HG03039 (cell line): ENCODE measurements at regions not wholly inside any gene's neighbourhood (a gene's known extent, or its start where the extent isn't known, plus 50 kb on each side); places are given as distances from the start of the nearest gene placed in this dataset.
"Not testable (repeated sequence)": the region's sequence is repeated elsewhere in the genome, so short reads cannot be mapped to it uniquely, and the experiment has no call there.

Experiments
- ATAC-seq: cut with Tn5 transposase; IDR thresholded peaks from one replicate; pipeline ENCODE4 v1.9.1; 2021; ENCODE audit warnings: mild to moderate bottlenecking, moderate library complexity; ENCODE audit not compliant: unreplicated experiment

DNA sequence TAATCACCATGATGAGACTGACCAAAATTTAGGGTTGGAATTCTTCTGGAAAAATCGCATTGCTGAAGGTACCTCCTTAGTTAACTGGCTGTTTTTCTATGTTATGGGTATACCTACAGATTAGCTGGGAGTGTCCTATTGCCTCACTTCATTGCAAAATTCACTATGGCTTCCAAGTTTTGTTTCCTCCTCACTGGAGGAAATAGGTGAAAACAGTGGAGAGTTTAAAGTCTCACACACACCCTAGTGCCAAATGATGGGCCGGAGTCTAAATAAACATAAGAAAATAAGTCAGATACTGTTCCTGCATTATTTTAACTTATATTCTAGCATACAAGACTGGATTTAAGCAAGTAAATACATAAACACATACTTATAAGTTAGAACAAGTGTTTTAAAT, 98.2 kb downstream of the AHR start:
- no peak for ATAC-seq

DNA sequence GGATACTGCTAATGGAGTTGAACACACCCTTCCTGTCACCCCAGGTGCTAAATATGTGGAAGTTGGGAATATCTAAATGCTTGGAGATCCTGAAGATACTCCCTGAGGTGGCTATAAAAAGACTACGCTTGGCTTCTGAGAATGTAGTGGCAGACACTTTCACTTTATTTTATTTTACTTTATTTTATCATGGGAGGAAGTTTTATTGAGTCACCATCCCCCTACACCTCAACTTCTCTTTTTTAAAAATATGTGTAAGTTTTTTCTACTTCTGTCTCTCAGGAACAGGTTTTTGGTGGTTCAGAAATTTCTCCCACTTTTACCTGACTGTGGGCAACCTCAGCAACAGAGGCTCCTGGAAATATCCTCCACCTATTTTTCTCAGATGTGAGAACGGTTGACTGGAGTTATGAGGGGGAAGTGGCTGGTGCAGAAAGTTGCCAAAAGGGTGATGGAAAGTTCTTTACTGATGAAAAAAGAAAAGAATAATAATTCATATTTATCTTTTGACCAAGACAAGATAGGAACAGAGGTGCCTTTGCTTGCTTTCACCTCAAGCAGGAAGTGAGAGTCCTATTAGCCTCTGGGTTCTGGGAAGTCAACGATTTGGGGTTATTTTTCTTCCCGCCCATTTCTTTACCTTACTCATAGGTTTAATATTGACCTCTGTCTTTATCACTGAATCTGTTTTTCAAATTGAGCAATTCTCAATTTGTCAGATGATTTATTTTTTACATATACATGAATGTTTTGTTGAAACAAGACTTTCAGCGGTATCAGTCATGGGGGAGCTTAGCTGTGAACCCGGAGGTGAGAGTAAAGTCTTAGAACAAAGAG, 103.6 kb downstream of the AHR start:
- ATAC-seq, result peak; percentile 55

DNA sequence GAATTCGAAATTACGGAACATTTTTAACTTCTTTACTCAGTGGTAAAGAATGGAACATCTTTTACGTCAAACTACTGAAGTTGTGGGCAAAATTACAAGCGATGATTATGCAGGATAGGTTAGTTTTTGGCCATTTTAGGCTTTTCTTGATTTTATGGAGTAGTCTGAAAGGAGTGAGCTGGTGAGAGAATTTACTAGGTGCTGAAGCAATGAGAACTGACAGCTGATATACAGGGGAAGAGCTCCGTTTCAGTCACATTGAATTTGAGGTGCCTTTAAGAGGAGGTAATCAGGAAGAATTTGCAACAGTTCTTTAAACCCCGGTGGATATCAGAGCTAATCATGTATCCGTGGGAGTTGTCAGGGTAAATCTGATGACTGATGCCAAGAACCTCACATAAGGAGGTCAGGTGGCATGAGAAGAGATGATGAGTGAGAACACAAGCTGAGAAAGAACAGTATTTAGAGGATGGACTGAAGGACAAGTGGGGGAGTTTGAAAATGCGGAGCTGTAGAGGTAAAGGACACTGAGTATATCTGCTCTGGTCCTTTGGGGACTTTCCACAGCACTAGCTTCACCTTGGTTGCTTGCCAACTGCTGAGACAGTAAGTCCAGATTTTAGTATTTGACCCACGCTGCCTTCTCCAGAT, 104.3 kb downstream of the AHR start:
- ATAC-seq, result peak; percentile 73

DNA sequence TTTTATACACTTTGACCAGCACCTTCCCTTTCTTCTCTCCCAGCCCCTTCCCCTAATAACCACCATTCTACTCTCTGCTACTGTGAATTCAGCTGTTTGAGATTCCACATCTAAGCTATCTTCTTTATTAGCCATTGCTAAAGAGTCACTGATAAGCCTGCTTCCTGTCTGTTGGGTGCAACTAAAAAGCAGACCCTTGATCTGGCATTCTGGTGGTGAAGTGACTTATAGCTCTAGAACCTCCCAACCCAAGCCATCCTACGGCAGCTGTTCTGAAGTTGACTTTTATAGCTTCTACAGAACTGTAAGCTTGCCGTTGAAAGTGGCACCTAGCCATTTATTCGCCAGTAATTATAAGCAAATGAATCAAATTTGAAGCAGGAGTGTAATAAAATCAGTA, 105.6 kb downstream of the AHR start:
- ATAC-seq, result no peak

DNA sequence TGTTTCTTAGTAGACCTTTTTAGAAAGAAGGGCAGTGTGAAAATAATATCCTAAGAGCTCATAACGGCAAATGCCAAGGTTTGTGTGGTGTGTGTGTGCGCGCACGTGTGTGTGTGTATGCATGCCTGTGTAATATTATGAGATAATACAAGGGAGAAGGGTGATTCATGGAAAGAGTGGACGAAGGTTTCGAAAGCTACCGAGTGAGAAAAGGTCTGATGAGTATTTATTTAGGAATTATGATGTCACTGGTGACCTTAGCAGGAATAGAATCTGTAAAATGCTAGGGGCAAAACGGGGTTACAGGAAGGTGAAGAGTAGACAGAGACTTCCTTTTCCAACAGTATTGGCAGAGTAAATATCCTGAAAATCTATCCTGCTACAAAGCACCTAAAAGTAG, 107.3 kb downstream of the AHR start:
- ATAC-seq, result no peak

DNA sequence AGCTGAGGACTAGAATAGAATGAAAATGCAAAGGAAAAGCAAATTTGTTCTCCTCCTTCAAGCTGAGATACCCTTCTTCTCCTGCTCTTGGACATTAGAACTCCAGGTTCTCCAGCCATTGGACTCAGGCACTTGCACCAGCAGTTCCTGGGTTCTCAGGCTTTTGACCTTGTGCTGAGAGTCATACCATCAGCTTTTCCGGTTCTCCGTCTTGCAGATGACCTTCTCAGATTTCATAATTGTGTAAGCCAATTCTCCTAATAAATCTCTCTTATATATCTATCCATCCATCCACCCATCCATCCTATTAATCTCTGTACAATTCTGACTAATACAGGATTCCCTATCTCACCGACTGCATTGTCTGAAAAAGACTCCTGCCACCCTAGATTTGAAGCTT, 108.3 kb downstream of the AHR start:
- ATAC-seq, result no peak

DNA sequence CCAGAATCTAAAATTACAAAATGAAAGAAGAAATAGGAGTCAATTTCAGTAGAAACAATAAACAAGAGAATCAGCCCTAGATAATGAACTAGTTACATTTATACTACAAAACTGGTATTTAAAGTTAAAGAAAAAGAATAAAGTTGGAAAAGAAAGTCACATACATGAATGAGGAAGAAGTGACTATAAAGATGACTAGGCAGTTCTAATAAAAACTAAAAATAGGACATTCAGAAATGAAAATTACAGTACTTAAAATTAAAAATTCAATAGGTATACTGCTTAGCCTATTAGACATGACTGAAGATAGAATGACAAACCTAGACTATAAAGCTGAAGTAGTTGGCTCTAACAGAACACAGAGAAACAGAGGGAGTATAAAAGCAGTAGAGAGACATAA, 108.8 kb downstream of the AHR start:
- no peak for ATAC-seq

DNA sequence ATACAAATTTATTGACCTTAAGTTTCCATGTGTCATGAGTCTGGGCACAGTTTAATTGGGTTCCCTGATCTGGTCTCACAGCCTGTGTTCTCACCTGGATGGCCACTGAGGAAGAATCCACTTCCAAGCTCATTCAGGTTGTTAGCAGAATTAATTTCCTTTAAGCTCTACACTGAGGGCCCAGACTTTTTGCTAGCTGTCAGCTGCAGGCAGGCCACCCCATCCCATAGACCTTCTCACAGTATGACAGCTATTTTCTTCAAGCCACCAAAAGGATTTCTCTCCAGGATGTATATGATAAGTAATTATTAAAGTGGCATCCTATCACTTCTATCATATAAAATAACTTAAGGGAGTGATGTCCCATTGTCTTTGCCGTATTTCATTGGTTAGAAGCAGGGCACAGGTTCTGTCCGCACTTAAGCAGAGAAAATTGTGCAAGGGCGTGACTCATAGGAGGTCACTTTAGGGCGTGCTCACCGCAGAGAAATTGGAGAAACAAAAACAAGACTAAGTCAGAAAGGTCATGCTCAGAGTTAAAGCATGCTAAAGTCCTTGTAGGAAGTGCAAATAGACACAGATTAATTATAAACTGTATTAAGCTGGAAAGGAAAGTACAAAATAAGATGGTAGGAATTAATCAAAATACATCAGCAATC, 109.9 kb downstream of the AHR start:
- no peak for ATAC-seq

DNA sequence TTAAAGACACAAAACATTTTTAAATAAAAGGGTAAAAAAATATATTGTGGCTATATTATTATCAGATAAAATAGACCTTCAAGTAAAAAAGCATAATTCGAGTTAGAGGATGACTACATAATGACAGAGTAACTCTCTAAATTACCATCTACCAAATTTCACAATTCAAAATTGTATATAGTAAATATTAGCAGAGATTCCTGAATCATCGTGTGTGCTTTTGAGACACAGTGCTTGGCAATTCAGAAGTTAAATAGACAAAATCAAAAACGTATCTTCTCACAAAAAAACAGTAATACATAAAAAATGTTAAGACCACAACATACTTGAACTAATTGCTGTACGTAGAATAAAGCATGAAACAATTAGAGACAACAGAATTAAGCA, 110.4 kb downstream of the AHR start:
- ATAC-seq, result no peak

DNA sequence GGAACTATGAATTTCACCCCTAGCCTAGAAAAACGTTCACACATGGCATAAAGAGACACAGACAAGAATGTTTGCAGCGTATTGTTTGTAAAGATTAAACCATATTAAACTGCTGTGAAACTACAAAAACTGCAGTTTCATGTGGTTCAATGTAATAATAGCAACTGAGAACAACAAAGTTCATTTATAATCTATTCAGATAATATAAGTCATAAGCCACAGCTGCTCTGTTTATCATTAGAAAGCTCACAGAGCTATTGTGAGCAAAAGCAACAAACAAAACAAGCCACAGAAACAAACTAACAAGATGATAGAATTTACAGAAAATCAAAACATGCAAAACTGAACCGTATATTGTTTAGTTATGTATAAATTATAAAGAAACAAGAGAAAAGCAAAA, 113.5 kb downstream of the AHR start:
- no peak for ATAC-seq

DNA sequence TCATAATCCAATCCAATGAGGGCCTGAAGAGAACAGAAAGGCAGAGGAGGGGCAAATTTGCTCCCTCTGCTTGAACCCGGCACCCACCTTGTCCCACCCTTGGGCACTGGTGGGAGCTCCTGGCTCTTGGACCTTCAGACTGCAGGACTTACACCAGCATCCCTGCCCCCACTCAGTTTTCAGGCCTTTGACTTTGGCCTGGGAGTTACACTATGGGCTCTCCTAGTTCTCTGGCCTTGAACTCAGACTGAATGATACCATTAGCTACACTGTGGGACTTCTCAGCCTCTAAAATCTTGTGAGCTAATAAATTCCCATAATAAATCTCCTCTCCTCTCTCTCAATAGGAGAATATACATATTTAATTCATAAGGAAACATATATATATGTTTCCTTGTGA, 114.4 kb downstream of the AHR start:
- no peak for ATAC-seq

DNA sequence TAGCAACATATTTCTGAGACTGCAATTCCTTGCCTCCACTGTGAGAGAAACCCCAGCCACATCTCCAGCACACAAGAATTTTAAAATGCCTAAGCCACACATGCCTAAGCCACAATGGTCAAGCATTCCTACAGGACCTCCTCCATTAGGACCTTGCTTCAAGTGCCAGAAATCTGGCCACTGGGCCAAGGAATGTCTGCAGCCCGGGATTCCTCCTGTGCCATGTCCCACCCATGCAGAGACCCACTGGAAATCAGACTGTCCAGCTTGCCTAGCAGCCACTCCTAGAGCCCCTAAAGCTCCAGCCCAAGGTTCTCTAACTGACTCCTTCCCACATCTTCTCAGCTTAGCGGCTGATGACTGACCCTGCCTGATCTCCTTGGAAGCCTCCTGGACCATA, 117.5 kb downstream of the AHR start:
- ATAC-seq, result no peak

DNA sequence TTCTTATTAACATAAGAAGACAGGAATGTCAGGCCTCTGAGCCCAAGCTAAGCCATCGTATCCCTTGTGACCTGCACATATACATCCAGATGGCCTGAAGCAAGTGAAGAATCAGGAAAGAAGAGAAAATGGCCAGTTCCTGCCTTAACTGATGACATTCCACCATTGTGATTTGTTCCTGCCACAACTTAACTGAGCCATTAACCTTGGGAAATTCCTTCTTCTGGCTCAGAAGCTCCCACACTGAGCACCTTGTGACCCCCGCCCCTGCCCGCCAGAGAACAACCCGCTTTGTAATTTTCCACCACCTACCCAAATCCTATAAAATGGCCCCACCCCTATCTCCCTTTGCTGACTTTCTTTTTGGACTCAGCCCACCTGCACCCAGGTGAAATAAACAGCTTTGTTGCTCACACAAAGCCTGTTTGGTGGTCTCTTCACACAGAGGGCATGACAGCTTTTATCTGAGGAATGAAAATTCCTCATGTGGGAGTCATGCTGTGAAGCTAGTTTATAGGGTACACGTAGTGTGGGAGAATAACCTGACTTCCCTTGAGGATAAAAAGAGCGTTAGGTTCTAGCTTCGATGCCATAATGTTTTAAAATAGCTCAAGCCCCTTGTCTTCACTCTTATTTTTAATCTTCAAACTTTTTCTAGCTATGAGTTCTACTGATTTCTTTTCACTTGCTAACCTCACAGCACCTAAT, 122.0 kb downstream of the AHR start:
- not testable (repeated sequence) for ATAC-seq

DNA sequence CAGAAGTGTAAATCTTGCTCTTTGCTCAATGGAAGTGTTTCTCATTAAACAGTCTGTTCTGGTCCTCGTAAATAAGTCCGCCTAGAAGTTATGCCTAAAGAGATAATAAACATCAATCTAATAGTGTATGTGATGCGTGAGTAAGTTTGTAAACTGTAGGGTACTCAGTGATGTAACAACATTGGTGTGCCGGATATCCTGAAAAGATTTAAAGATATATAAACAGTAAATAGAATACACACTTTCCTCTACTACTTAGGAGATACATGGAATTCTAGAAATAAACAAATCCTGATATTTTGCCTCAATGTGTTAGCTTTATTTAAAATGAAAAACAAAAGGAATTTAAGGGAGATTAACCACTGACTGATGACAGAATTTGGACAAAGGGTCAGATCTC, 123.5 kb downstream of the AHR start:
- no peak for ATAC-seq

DNA sequence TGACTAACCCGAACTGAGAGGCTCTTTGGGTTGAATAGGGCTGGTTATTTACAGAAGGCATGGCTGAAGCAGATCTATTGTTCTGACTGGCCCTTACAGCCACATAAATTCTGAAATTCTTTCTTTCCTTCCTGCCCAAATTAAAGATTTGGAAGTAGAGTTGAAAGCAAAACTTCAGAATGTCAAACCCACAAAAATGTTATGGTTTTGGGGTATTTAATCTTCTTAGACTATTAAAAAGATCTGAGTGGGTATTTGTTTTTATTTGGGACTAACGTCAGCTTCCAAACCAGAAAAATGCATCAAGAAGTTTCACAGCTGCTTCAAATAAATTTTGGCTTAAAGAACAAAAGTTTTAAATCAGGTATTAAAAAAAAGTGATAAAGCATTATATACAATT, 124.5 kb downstream of the AHR start:
- ATAC-seq, result no peak

DNA sequence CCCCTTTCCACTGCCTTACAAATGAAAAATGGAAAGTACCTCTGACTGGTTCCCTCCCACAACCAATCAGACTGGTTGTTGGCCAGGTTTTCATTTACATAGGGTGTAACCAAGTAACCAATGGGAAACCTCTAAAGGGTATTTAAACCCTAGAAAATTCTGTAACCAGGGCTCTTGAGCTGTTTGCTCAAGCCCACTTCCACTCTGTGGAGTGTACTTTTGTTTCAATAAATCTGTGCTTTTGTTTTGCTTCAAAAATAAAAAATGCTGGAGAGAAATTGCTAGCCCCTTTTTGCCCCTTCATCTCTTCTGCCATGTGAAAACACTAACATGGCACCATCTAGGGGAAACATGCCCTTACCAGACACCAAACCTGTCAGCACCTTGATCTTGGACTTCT, 129.5 kb downstream of the AHR start:
- ATAC-seq, result no peak

DNA sequence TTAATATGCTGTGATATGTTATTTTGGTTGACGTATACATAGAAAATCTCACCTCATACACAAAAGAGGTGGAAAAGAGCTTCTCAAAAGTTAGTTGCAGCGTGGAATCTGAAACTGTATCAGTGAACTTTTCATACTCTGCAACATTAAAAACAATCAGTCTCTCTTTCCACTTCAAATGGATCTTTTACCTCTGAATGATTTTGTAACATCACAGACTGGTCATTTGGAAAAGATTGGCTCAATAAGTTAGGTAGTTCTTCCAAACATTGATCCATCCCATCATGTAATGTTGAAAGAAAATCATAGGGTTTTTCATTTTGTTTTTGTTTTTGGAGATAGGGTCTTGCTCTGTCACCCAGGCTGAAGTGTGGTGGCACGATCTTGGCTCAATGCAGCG, 131.1 kb downstream of the AHR start:
- no peak for ATAC-seq

DNA sequence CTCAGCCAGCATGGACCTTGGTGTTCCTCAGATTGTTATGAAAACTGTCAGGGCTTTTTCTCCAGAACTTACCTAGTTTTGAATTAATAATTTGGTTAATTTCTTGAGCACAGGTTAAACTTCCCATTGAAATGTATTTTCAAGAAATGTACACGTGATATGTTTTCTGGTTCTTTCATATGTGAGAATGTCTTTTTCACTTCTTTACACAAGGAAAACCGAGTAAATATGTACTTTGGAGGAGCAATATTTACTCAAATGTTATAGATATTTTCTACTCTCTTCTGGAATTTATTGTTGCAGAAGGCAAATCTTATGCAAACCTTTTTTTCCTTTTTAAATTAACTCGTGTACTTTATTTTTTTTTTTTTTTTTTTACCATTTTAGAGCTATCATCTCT, 134.3 kb downstream of the AHR start:
- ATAC-seq, result no peak

DNA sequence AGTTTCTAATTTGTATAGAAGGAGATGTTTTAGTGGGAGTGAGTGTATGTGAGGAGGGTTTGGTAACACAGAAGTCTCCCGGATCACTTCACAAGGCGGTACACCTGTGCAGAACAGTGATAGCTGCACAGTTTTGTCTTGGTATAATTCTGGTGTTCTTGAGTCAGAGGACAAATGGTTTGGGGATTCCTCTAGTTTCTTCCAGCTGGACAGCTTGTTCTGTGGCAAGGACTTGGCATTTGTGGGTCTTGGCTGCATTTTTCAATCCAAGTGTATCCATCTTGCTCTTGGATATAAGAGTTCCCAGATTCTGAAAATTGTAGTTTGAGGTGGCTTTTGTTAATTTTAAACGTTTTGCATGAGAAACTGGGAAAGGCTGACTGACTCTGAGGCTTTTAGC, 135.7 kb downstream of the AHR start:
- no peak for ATAC-seq

DNA sequence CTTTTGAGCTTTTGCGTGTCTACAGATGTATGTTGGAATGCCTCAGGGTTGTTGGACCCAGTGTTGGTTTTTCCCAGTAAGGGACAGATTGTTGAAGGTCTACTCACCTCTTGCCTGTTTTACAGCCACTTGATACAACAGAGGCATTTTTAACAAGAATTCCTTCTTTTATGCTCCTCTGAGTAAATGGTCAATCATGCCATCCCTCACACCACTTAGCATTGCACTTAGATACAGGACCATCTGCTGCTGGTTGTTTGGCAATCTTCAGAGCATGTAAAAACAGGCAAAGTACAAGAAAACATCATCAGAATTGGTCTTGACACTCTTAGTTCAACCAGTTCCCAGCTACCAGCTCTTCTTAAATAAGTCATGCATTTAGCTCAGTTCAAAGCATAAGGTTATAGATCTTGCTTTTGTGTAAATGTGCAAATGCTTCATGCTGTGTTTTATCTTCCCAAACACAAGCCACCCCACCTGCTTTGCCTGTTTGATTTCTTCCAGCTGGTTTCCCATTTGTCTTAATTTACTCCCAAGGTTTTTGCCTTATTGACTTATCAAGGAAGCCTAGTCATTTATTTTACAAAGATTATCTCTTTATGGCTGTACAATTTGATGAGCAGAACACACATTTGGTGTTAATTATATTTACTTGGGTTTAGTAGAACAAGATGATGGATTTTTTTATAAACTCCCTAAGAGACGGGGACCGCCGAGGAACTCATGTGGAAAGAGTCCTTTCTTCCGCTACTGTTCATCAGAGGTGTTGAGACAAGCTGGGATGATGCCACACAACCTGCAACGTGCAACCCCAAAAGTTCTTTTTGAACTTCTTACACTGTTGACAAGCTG, 136.6 kb downstream of the AHR start:
- no peak for ATAC-seq

DNA sequence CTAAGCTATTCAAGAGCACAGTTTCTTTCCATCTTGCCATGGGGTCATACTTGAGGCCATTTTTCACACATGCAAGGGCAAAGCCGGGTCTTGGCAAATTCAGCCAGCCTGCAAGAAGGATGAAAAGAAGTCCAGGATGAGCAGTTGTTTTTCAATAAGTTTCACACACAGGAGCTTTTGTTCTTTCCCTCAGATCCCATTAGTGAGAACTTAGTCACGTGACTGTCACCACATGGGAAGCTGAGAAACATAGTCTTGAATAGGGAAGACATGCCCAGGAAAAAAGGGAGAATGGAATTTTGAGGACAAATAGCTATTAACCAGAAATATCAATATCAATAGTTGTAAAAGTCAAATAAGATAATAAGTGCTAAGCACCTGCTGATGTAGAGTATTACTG, 137.7 kb downstream of the AHR start:
- ATAC-seq, result no peak
